ENCODE measurements at regions not wholly inside any gene's neighbourhood (a gene's known extent, or its start where the extent isn't known, plus 50 kb on each side); places are given as distances from the start of the nearest gene placed in this dataset.

DNA sequence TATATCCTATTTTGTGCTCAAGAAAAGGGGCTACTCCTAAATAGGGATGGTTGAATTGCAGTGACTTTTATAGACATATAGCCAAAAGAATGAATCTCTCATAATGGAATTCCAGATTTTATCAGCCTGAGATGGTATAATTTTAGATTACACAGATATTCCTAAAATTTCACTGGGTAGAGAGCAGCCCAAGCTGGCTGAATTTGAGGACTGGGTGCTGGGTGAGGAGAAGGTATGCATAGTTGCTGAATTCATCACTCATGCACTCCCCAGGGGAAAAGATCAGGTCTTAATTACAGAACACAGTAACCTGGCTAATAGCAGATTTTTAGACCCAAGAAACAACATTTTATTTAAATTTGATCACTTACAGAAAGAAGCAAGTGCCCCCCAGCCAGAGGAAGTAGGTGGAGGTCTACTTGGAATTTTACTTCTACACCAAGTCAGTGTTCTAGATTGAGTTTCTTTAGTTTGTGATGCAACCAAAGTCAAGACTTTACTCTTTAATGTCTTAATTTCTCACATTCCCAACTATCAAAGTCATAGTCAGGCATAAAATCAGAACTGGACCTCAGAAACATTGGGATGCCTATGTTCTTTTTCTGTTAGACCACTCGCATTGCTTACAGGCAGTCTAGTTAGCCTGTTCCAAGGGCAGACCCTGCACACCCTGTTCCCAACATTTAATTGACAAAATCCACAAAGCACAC is 337.4 kb upstream of the PODXL start:
- Histone ChIP-seq H3K4me3 (no peak overlapping the region), H3K36me3 (no peaks in the 10 kb centered on the region), H3K4me1 (no peaks in the 10 kb centered on the region), H3K27ac (no peak overlapping the region), H3K9me3 (no peaks in the 10 kb centered on the region), H3K27me3 (no peaks in the 10 kb centered on the region)
- TF ChIP-seq POLR2A (IDR thresholded peaks at IDR 0.05) (no peak), CTCF (IDR thresholded peaks at IDR 0.05) (no peak)
- intact Hi-C loops (cut with DNase I; ENCODE audit: low total_unique reads): no loop called here
- DNase-seq: no peak

GRCh38 chr7:131890176-131890575 is 333.7 kb upstream of the PODXL start:
- Histone ChIP-seq H3K27me3 (no peaks in the 10 kb centered on the region), H3K4me1 (no peaks in the 10 kb centered on the region), H3K27ac (no peak overlapping the region), H3K4me3 (no peak overlapping the region), H3K9me3 (no peaks in the 10 kb centered on the region), H3K36me3 (no peaks in the 10 kb centered on the region)
- no peak for TF ChIP-seq POLR2A (IDR thresholded peaks at IDR 0.05)
- TF ChIP-seq CTCF (IDR thresholded peaks at IDR 0.05): no peak
- DNase-seq: no peak
- intact Hi-C loops (cut with DNase I; ENCODE audit: low total_unique reads): no loop called here

GRCh38 chr7:131889572-131890150 is 333.2 kb upstream of the PODXL start:
- DNase-seq: no peak
- TF ChIP-seq CTCF (IDR thresholded peaks at IDR 0.05): no peak
- TF ChIP-seq POLR2A (IDR thresholded peaks at IDR 0.05): no peak
- intact Hi-C loops (cut with DNase I; ENCODE audit: low total_unique reads): no loop called here
- Histone ChIP-seq H3K9me3 (no peaks in the 10 kb centered on the region), H3K4me3 (no peak overlapping the region), H3K36me3 (no peaks in the 10 kb centered on the region), H3K27me3 (no peaks in the 10 kb centered on the region), H3K27ac (no peak overlapping the region), H3K4me1 (no peaks in the 10 kb centered on the region)

- no peak overlapping the region for H3K4me3 ChIP-seq
- H3K4me1 ChIP-seq: no peaks in the 10 kb centered on the region
- no peak overlapping the region for H3K27ac ChIP-seq
- no peak for DNase-seq
- TF ChIP-seq POLR2A (IDR thresholded peaks at IDR 0.05) (no peak), CTCF (IDR thresholded peaks at IDR 0.05) (no peak)
- H3K27me3 ChIP-seq: no peaks in the 10 kb centered on the region
- intact Hi-C loops (cut with DNase I; ENCODE audit: low total_unique reads): no loop called here
- no peaks in the 10 kb centered on the region for H3K9me3 ChIP-seq
- H3K36me3 ChIP-seq: no peaks in the 10 kb centered on the region
Observed at GRCh38 chr7:131883769-131884168, 327.3 kb upstream of the PODXL start.

GRCh38 chr7:131883196-131883595 is 326.8 kb upstream of the PODXL start:
- no peaks in the 10 kb centered on the region for H3K27me3 ChIP-seq
- no peaks in the 10 kb centered on the region for H3K36me3 ChIP-seq
- intact Hi-C loops (cut with DNase I; ENCODE audit: low total_unique reads): no loop called here
- no peak for DNase-seq
- no peaks in the 10 kb centered on the region for H3K4me1 ChIP-seq
- TF ChIP-seq POLR2A (IDR thresholded peaks at IDR 0.05) (no peak), CTCF (IDR thresholded peaks at IDR 0.05) (no peak)
- no peak overlapping the region for H3K27ac ChIP-seq
- no peaks in the 10 kb centered on the region for H3K9me3 ChIP-seq
- no peak overlapping the region for H3K4me3 ChIP-seq
